PC-9 (cell line): ENCODE measurements at regions not wholly inside any gene's neighbourhood (a gene's known extent, or its start where the extent isn't known, plus 50 kb on each side); places are given as distances from the start of the nearest gene placed in this dataset.

Source experiments
- CTCF ChIP-seq: fragments of 200-600 bp; sonication (generic); conservative IDR thresholded peaks from 2 replicates; pipeline ENCODE4 v1.6.1; 2017; ENCODE audit warnings: mixed run types, antibody characterized with exemption, mild to moderate bottlenecking, moderate library complexity
- EZH2 ChIP-seq: fragments of 200-600 bp; sonication (generic); IDR thresholded peaks from 2 replicates; pipeline ENCODE4 v1.8.0; 2017; ENCODE audit warnings: antibody characterized with exemption, low read depth

- no peak for TF ChIP-seq CTCF
- TF ChIP-seq EZH2: no peak
Measured at GRCh38 chr12:31828071-31828470, 99.2 kb upstream of the AMN1 start.
